ENCODE measurements at regions not wholly inside any gene's neighbourhood (a gene's known extent, or its start where the extent isn't known, plus 50 kb on each side); places are given as distances from the start of the nearest gene placed in this dataset.

DNA sequence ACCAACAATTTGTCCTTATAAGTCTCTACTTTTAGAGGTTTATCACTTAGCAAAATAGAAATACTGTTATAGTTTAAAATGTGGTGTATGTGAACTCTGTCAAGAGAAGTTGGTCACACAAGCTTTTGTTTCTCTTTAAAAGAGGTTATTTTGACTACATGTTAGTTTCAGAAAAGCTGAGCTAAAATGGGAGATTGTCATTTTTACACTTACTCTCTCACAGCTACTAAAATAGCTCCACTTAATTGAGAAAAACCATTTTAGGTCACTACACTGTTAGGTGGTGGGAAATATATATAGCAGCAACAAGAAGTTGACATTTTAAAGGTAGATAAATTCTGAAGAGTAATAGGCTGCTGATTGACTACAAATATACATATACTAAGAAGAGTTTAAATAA, 161.5 kb upstream of the KCNJ3 start:
- Histone ChIP-seq H3K9me3 (ENCODE audit: control insufficient read depth in 1 of 2, low read length in 2 of 2) (peaks cover 0 to 4% of the 10 kb centered on the region in 2 donors), H3K4me1 (ENCODE audit: insufficient read depth, low read length) (no peaks in the 10 kb centered on the region), H3K4me3 (ENCODE audit: low read length in 2 of 2) (no peak overlapping the region), H3K27ac (ENCODE audit: low read depth, low read length) (no peak overlapping the region), H3K27me3 (ENCODE audit: insufficient read depth, low read length) (no peaks in the 10 kb centered on the region), H3K36me3 (ENCODE audit: insufficient read depth, low read length) (no peaks in the 10 kb centered on the region)
- Mint-ChIP-seq H3K27ac (no peak overlapping the region), H3K27me3 (no peaks in the 10 kb centered on the region), H3K9me3 (peaks cover 0 to 8% (median under 1%) of the 10 kb centered on the region in 8 donors), H3K36me3 (no peaks in the 10 kb centered on the region), H3K4me1 (no peaks in the 10 kb centered on the region), H3K4me3 (no peak overlapping the region)
- DNase-seq: no peak
- CTCF ChIA-PET (ENCODE audit: partially characterized antibody): no interaction called here
- POLR2A ChIA-PET (ENCODE audit: partially characterized antibody): no interaction called here
- intact Hi-C loops (cut with micrococcal nuclease): no loop called here

DNA sequence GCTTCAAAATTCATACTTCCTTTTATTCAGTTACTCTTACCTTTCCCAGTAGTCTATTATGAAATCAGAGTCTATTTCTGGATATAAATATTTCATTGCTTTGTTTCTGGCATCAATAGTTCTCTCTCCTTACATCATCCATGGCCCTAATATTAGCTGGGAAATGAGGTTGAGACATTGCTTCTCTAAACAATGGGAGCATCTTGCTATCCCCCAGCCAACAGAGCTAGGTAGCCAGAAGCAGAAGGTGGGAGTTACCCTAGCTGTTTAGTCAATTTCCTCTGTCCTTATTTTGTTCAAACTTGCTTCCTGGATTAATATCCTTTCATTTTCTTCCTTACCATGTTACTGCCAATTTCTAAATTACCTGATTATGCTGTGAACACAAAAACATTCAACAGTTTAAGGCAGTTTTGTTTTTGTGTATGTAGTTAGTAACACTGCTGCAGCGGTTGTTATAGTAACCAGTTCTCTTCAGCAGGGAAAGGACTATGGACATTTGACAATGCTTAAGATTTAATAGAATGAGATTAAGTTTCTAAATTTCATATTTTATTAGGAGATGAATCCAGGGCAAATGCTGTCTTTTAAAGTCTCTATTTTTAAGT, 160.5 kb upstream of the KCNJ3 start:
- Histone ChIP-seq H3K27me3 (ENCODE audit: insufficient read depth, low read length) (no peaks in the 10 kb centered on the region), H3K9me3 (ENCODE audit: control insufficient read depth in 1 of 2, low read length in 2 of 2) (peaks cover 0 to 4% of the 10 kb centered on the region in 2 donors), H3K36me3 (ENCODE audit: insufficient read depth, low read length) (no peaks in the 10 kb centered on the region), H3K4me1 (ENCODE audit: insufficient read depth, low read length) (no peaks in the 10 kb centered on the region), H3K4me3 (ENCODE audit: low read length in 2 of 2) (no peak overlapping the region), H3K27ac (ENCODE audit: low read depth, low read length) (no peak overlapping the region)
- CTCF ChIA-PET (ENCODE audit: partially characterized antibody): no interaction called here
- Mint-ChIP-seq H3K27ac (no peak overlapping the region), H3K4me1 (no peaks in the 10 kb centered on the region), H3K9me3 (peaks cover 0 to 8% (median under 1%) of the 10 kb centered on the region in 8 donors), H3K36me3 (no peaks in the 10 kb centered on the region), H3K27me3 (no peaks in the 10 kb centered on the region), H3K4me3 (no peak overlapping the region)
- no peak for DNase-seq
- intact Hi-C loops (cut with micrococcal nuclease): no loop called here
- POLR2A ChIA-PET (ENCODE audit: partially characterized antibody): no interaction called here

DNA sequence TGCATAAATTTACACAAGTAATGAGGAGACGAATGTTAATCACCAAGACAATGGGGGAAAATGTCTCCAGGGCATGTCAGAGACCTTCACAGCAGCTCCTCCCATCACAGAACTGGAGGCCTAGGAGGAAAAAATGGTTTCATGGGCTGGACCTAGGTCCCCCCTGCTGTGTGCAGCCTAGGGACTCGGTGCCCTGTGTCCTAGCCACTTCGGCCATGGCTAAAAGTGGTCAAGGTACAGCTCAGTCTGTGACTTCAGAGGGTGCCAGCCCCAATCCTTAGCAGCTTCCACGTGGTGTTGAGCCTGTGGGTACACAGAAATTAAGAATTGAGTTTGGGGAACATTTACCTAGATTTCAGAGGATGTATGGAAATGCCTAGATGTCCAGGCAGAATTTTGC, 152.2 kb upstream of the KCNJ3 start:
- Histone ChIP-seq H3K36me3 (ENCODE audit: insufficient read depth, low read length) (no peaks in the 10 kb centered on the region), H3K27ac (ENCODE audit: low read depth, low read length) (no peak overlapping the region), H3K9me3 (ENCODE audit: control insufficient read depth in 1 of 2, low read length in 2 of 2) (no peaks in the 10 kb centered on the region), H3K4me3 (ENCODE audit: low read length in 2 of 2) (no peak overlapping the region), H3K27me3 (ENCODE audit: insufficient read depth, low read length) (no peaks in the 10 kb centered on the region), H3K4me1 (ENCODE audit: insufficient read depth, low read length) (no peaks in the 10 kb centered on the region)
- DNase-seq: no peak
- H3K4me3 Mint-ChIP-seq: no peak overlapping the region
- CTCF ChIA-PET (ENCODE audit: partially characterized antibody): no interaction called here
- no peak overlapping the region for H3K27ac Mint-ChIP-seq
- H3K27me3 Mint-ChIP-seq: no peaks in the 10 kb centered on the region
- no peaks in the 10 kb centered on the region for H3K4me1 Mint-ChIP-seq
- intact Hi-C loops (cut with micrococcal nuclease): no loop called here
- no peaks in the 10 kb centered on the region for H3K36me3 Mint-ChIP-seq
- POLR2A ChIA-PET (ENCODE audit: partially characterized antibody): no interaction called here
- peaks cover 0 to 16% (median 10%) of the 10 kb centered on the region in 8 donors for H3K9me3 Mint-ChIP-seq

DNA sequence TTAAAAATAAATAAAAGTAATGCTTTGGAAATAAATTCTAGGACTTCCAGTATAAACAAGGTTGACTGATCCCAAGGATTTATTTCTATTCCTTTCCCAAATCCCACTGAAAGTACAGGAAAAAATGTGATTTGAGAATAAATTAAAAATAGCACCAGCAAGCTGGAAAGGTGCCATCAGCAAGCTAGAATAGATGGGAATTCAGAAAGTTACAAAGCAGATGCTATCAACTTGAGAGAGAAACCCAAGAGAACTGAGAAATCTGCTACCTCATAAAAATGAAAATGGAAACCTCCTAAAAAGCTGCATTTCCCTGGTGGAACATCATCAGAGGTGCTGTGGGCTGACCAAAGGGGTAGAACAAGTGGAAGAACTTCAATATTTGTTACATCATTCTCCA, 148.6 kb upstream of the KCNJ3 start:
- no peak overlapping the region for H3K4me3 ChIP-seq (ENCODE audit: low read length in 2 of 2)
- no peaks in the 10 kb centered on the region for H3K36me3 ChIP-seq (ENCODE audit: insufficient read depth, low read length)
- no peaks in the 10 kb centered on the region for H3K27me3 Mint-ChIP-seq
- POLR2A ChIA-PET (ENCODE audit: partially characterized antibody): no interaction called here
- H3K27me3 ChIP-seq (ENCODE audit: insufficient read depth, low read length): no peaks in the 10 kb centered on the region
- no peaks in the 10 kb centered on the region for H3K36me3 Mint-ChIP-seq
- no peak overlapping the region for H3K27ac Mint-ChIP-seq
- H3K27ac ChIP-seq (ENCODE audit: low read depth, low read length): no peak overlapping the region
- H3K4me3 Mint-ChIP-seq: no peak overlapping the region
- no peak for DNase-seq
- H3K9me3 ChIP-seq (ENCODE audit: control insufficient read depth in 1 of 2, low read length in 2 of 2): no peaks in the 10 kb centered on the region
- H3K4me1 ChIP-seq (ENCODE audit: insufficient read depth, low read length): no peaks in the 10 kb centered on the region
- no peaks in the 10 kb centered on the region for H3K4me1 Mint-ChIP-seq
- intact Hi-C loops (cut with micrococcal nuclease): no loop called here
- peaks cover 0 to 15% (median 8%) of the 10 kb centered on the region in 8 donors for H3K9me3 Mint-ChIP-seq
- CTCF ChIA-PET (ENCODE audit: partially characterized antibody): no interaction called here

GRCh38 chr2:154551649-154552048, 146.8 kb upstream of the KCNJ3 start:
- no peak for DNase-seq
- intact Hi-C loops (cut with micrococcal nuclease): no loop called here
- no peak overlapping the region for H3K4me3 Mint-ChIP-seq
- H3K27me3 Mint-ChIP-seq: no peaks in the 10 kb centered on the region
- no peaks in the 10 kb centered on the region for H3K36me3 ChIP-seq (ENCODE audit: insufficient read depth, low read length)
- CTCF ChIA-PET (ENCODE audit: partially characterized antibody): interaction anchor here (0.7 kb wide), 1 partner anchor 1241 kb away, joined by 3 read pairs; no protein-coding TSS in a partner anchor
- POLR2A ChIA-PET (ENCODE audit: partially characterized antibody): no interaction called here
- no peaks in the 10 kb centered on the region for H3K4me1 Mint-ChIP-seq
- H3K36me3 Mint-ChIP-seq: no peaks in the 10 kb centered on the region
- no peaks in the 10 kb centered on the region for H3K4me1 ChIP-seq (ENCODE audit: insufficient read depth, low read length)
- no peaks in the 10 kb centered on the region for H3K9me3 ChIP-seq (ENCODE audit: control insufficient read depth in 1 of 2, low read length in 2 of 2)
- H3K27me3 ChIP-seq (ENCODE audit: insufficient read depth, low read length): no peaks in the 10 kb centered on the region
- no peak overlapping the region for H3K4me3 ChIP-seq (ENCODE audit: low read length in 2 of 2)
- H3K9me3 Mint-ChIP-seq: peaks cover 0 to 15% (median 6%) of the 10 kb centered on the region in 8 donors
- H3K27ac ChIP-seq (ENCODE audit: low read depth, low read length): no peak overlapping the region
- no peak overlapping the region for H3K27ac Mint-ChIP-seq

- ChIA-PET CTCF (ENCODE audit: partially characterized antibody) (no interaction called here), POLR2A (ENCODE audit: partially characterized antibody) (no interaction called here)
- no peak for DNase-seq
- H3K27ac Mint-ChIP-seq: no peak overlapping the region
- H3K36me3 ChIP-seq (ENCODE audit: insufficient read depth, low read length): no peaks in the 10 kb centered on the region
- H3K27me3 ChIP-seq (ENCODE audit: insufficient read depth, low read length): no peaks in the 10 kb centered on the region
- intact Hi-C loops (cut with micrococcal nuclease): no loop called here
- no peaks in the 10 kb centered on the region for H3K27me3 Mint-ChIP-seq
- no peaks in the 10 kb centered on the region for H3K9me3 ChIP-seq (ENCODE audit: control insufficient read depth in 1 of 2, low read length in 2 of 2)
- H3K4me1 ChIP-seq (ENCODE audit: insufficient read depth, low read length): no peaks in the 10 kb centered on the region
- no peak overlapping the region for H3K27ac ChIP-seq (ENCODE audit: low read depth, low read length)
- no peaks in the 10 kb centered on the region for H3K36me3 Mint-ChIP-seq
- H3K4me3 Mint-ChIP-seq: no peak overlapping the region
- H3K9me3 Mint-ChIP-seq: peaks cover 0 to 7% (median 2%) of the 10 kb centered on the region in 8 donors
- no peaks in the 10 kb centered on the region for H3K4me1 Mint-ChIP-seq
- H3K4me3 ChIP-seq (ENCODE audit: low read length in 2 of 2): no peak overlapping the region
Observed at GRCh38 chr2:154554046-154554445, 144.4 kb upstream of the KCNJ3 start.

- Mint-ChIP-seq H3K36me3 (no peaks in the 10 kb centered on the region), H3K27ac (no peak overlapping the region), H3K27me3 (no peaks in the 10 kb centered on the region), H3K4me1 (no peaks in the 10 kb centered on the region), H3K4me3 (no peak overlapping the region), H3K9me3 (peaks cover 0 to 7% (median 3%) of the 10 kb centered on the region in 8 donors)
- Histone ChIP-seq H3K4me3 (ENCODE audit: low read length in 2 of 2) (no peak overlapping the region), H3K27ac (ENCODE audit: low read depth, low read length) (no peak overlapping the region), H3K36me3 (ENCODE audit: insufficient read depth, low read length) (no peaks in the 10 kb centered on the region), H3K9me3 (ENCODE audit: control insufficient read depth in 1 of 2, low read length in 2 of 2) (no peaks in the 10 kb centered on the region), H3K4me1 (ENCODE audit: insufficient read depth, low read length) (no peaks in the 10 kb centered on the region), H3K27me3 (ENCODE audit: insufficient read depth, low read length) (no peaks in the 10 kb centered on the region)
- intact Hi-C loops (cut with micrococcal nuclease): no loop called here
- ChIA-PET POLR2A (ENCODE audit: partially characterized antibody) (no interaction called here), CTCF (ENCODE audit: partially characterized antibody) (no interaction called here)
- no peak for DNase-seq
Observed at GRCh38 chr2:154555710-154556109, 142.8 kb upstream of the KCNJ3 start.

DNA sequence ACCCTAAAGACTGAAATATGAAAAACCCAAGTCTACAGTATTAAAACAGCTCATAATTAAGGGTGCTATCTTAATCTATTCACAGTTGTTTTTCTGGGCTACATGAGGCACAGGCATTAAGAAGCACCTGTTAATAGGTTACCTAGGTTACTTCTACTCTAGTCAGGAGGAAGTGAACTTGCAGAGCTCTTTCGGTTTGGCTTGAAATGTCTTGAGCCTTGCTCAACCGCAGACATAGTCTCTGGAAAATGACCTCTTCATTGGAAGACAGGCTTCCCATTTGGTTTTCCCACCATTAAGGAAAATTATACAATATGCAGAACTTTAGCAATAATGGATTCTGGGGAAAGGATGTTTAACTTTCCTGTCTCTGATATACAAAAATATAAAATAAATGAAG, 142.3 kb upstream of the KCNJ3 start:
- ChIA-PET POLR2A (ENCODE audit: partially characterized antibody) (no interaction called here), CTCF (ENCODE audit: partially characterized antibody) (no interaction called here)
- Mint-ChIP-seq H3K4me3 (no peak overlapping the region), H3K4me1 (no peaks in the 10 kb centered on the region), H3K27me3 (no peaks in the 10 kb centered on the region), H3K36me3 (no peaks in the 10 kb centered on the region), H3K9me3 (peaks cover 0 to 7% (median 3%) of the 10 kb centered on the region in 8 donors), H3K27ac (no peak overlapping the region)
- DNase-seq: no peak
- Histone ChIP-seq H3K27ac (ENCODE audit: low read depth, low read length) (no peak overlapping the region), H3K36me3 (ENCODE audit: insufficient read depth, low read length) (no peaks in the 10 kb centered on the region), H3K27me3 (ENCODE audit: insufficient read depth, low read length) (no peaks in the 10 kb centered on the region), H3K4me3 (ENCODE audit: low read length in 2 of 2) (no peak overlapping the region), H3K4me1 (ENCODE audit: insufficient read depth, low read length) (no peaks in the 10 kb centered on the region), H3K9me3 (ENCODE audit: control insufficient read depth in 1 of 2, low read length in 2 of 2) (no peaks in the 10 kb centered on the region)
- intact Hi-C loops (cut with micrococcal nuclease): no loop called here
